ENCODE measurements at regions not wholly inside any gene's neighbourhood (a gene's known extent, or its start where the extent isn't known, plus 50 kb on each side); places are given as distances from the start of the nearest gene placed in this dataset.

DNA sequence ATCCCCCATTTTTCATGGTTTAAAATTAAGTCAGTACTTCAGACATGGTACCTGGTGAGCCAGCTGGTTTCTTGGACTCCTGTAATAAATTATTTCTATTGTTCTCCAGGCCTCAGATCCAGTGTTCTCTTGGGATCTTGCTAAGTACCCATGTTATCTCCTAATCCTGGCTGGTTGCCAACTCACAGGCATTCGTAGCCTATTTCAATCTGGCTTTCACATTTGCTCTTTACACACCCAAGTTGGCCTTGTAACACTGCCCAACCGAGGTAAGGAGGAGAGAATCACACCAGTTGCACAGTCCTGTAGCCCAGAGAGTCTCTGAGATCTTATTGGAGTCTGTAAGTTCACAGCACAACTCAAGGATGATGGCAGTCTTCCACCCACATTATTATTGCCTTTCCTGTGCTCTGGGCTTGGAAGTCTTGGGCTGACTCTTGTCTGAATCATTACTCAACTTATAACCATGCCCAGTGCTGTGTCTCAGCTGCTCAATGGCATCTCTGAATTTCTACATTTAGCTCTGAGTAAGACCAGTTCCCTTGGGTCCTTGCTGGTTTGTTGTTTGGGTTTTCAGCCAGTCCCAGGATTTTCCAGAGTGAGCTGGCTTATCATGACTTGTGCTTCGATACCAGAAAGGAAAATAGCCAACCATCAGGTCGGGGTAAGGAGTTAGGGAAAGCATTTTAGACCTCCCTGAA lies 76.6 kb upstream of the KLF12 start:
- DNase-seq: no peak

DNA sequence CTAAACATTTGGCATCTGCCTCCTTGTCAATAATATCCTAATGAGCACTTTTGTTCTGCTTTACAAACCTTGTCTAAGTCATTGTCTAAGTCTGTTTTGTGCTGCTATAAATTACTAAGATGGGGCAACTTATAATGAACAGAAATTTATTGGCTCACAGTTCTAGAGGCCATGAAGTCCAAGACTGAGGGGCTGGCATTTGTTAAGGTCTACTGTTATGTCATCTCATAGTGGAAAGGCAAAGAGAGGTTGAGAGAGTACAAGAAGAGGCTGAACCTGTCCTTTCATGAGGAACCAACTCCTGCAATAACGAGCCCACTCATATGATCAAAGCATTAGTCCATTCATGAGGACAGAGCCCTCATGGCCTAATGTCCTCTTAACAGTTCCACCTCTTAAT lies 72.7 kb upstream of the KLF12 start:
- no peak for DNase-seq

DNA sequence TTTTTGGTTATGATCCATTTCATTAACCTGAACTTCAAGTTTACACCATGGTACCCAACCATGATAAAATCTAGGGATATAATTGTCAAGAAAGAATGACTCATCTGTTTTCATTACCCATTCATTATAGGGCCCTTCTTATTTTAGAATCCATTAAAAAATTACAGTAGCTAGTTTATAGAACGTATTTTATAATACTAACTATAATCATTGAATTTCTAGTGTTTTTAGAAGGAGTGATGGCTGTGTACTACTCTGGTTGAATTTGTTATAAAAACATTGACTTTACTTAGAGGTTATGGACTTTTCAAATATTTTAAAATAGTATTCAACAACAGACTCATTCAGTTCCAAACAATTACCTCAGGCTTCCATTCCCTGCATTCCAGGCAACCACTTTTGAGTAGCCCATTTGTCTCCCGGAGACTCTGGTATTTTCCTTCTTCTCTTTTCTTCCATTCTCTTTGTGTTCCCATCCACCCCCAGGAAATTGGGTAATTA lies 71.9 kb upstream of the KLF12 start:
- DNase-seq: no peak

DNA sequence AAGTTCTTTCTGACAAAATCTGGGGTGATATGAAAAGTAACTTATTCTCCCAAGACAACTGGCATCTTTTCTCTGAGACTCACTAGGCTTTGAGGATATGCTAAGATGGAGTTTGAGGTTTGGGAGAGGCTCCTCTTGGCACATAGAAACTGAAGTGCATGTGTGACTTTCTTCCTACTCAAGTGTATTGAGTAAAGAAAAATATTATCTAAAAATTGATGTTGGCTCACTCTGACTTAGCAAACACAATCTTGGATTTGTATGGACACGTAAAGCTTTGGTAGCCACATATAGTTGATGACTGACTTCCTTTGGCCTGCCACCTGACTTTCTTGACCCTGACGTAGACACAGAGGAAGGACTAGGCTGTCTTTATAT lies 71.1 kb upstream of the KLF12 start:
- DNase-seq: no peak

DNA sequence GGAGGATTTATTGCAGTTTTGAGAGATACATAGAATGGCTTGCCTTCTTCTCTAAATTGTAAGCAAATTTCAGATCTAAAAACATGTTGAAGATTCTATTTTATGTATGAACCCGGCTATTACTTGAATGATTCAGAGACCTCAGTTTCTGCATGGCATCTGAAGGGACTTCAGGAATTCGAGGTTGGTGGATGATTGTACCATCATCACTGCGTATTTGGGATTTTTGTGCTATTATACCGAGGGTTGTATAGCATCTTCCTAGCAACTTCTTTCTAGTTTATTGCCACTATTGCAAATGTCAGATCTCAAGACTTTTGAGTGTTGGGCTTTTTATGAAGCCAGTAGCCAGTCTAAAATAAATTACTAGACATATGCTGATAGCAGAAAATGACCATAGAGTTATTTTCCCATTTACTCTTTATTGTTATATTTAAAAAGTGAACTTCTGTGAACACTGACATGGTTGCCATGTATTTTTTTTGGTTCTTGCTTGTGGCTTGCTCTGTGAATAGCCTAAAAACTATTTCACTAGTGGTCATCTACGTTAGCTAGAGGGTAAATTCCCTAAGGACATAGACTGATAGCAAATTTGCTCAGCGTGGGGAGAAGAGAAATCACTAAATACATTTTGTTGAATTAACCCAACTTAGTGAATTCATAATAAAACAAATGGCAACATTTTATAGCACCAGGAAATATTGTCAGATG lies 70.6 kb upstream of the KLF12 start:
- DNase-seq: no peak

DNA sequence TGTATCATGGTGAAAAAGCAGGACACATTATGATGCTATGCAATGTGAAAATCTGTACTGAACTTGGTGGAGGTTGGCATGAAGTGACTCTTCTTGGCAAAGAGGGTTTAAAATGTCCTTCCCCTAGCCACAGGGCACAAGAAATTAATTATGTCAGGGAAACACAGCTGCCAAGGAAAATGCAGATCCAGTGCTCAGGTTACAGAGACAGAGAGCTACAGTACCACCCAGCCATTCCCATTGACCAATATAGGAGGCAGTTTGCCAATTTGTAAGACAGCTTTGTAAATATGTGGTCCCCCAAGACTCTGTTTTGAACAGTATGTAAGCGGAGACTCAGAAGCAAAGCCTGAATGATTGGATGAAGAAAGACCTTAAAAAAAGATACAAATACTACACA lies 69.4 kb upstream of the KLF12 start:
- DNase-seq: peak; percentile 43

- DNase-seq: no peak
These were observed 68.1 kb upstream of the KLF12 start for GRCh38 chr13:74202129-74202813.

- no peak for DNase-seq
These were observed 67.3 kb upstream of the KLF12 start for GRCh38 chr13:74201530-74201929.

DNA sequence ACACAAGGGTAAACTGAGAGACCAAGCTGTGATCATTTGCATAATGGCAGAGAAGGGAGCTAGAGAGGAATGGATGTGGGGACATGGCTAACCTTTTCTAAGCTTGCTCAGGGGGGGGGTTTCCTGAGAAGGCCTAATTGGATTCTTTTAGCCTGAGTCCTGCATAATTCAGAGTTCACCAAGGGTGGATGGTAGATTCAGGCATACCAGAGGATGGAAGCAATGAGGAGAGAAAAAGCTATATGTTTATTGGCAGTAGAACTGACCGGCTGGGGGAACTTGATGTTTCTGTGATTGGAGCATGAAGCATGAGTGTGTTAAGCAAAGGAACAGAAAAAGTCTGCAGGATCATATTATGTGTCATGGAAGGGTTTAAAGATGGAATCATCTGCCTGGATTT lies 65.9 kb upstream of the KLF12 start:
- no peak for DNase-seq

DNA sequence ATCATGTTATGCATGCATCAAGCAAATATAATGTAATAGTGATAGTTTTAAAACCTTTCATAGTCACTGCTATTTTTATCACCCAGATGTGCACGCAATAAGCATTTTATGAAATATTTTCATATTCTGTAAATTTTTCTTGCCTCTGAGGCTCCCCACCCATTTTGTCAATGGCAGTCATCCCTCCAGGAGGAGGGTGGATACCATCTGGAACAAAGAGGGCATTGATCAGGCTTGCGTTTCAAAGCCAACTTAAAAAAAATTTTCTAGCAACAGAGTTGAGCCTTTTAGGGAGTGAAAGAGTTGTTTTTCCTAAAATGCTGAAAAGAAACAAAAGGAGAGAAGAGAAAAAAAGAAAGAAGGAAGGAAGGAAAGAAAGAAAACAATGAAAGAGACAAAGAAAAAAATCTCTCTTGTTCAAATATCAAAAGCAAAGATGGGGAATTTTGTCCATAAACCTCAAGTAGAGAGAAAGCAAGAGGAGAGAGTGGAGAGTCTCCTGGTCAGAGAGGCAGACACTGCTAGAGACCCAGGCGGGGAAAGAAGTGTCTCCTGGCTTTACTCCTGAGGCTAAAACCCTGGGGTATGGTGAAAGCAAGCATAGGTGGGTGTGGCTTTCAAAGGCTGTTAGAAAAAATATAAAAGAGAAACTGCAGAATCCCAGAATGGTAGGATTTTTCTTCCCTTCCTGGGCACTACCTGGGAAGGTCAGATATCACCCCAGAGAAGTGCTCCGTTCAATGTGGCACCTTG lies 63.6 kb upstream of the KLF12 start:
- DNase-seq: no peak

GRCh38 chr13:74194846-74195245 lies 60.6 kb upstream of the KLF12 start:
- peak; percentile 32 for DNase-seq

- no peak for DNase-seq
These were observed 59.2 kb upstream of the KLF12 start for GRCh38 chr13:74193391-74193790.

- DNase-seq: no peak
These were observed 57.2 kb upstream of the KLF12 start for GRCh38 chr13:74191410-74191809.

DNA sequence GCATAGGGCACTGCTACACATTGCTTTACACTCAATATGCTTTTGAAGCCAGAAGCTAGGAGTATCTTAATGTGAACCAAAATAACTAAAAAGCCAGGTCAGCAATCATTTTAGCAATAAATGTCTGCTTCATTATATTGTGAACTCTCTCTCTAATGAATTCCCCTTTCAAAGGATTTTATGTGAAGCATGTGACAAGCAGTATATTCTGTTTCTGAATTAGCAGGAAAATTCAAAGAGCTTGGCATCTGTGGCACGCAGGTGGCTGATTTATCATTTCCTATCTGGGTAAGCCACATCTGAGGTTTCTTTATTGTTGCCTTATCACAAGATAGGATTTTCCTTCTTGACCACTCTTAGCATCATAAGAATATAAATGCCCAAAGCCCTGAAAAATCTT lies 56.8 kb upstream of the KLF12 start:
- DNase-seq: no peak

GRCh38 chr13:74187564-74187963 lies 53.4 kb upstream of the KLF12 start:
- DNase-seq: no peak

GRCh38 chr13:74184283-74184682 lies 50.1 kb upstream of the KLF12 start:
- DNase-seq: no peak
